HG02885 (cell line): ENCODE measurements at regions not wholly inside any gene's neighbourhood (a gene's known extent, or its start where the extent isn't known, plus 50 kb on each side); places are given as distances from the start of the nearest gene placed in this dataset.

ENCODE experiments used
- ATAC-seq: cut with Tn5 transposase; IDR thresholded peaks from one replicate; pipeline ENCODE4 v1.9.1; 2021; ENCODE audit warnings: mild to moderate bottlenecking; ENCODE audit not compliant: unreplicated experiment, poor library complexity

DNA sequence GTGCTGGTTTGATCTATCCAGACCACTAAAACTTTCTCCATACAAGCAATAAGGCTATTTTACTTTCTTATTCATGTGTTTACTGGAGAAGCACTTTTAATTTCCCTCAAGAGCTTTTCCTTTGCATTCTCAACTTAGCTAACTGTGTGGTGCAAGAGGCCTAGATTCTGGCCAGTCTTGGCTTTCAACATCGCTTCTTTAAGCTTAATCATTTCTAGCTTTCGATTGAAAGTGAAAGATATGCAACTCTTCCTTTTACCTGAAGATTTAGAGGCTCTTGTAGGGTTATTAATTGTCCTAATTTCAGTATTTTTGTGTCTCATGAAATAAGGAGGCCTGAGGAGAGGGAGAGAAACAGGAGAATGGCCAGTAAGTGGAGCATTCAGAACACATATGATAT lies 234.8 kb upstream of the GADL1 start:
- no peak for ATAC-seq

DNA sequence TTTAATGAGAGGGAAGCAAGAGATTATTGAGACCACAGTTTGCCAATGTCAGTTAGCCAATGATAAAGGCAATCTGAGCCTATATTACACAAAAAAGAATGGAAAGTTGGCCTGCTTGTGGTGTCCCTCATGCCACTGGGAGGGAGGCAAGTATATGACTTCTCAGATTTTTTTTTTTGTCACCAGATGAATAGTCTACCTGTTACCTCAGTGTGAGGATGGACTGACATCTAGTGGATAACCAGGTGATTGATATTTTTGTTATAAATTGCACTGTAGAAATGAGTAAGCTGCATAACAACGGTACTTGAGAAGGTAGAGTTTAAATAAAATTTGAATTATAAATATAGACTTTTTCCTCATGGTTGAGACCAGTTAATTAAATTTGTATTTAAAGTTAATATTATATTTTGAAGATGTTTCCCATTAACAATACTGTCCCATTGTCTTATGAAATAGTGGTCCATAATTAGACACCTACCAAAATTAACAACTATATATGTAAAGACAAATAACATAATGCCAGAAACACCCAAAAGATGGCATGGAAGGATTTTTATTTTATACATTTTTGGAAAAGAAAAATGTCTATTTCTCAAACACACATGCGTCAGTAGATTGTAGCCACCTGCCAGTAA lies 237.8 kb upstream of the GADL1 start:
- ATAC-seq: peak; percentile 76

DNA sequence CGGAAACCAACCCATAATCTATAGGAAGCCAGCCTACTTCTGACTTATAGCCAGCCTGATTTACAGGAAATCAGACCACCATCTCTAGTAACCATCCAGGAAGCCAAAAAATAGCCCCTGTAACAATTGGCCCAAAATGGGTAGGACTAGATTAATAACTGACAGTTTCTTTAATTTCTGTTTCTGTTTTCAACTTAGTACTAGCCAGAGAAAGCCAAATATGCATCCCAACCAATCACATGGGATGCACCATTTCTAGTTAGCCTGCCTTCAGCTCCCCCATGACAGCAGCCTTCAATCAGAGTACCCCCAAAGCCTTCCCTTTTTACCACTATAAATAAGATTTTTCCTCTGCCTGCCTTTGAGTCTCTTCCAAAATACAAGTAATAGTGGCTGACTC lies 239.1 kb upstream of the GADL1 start:
- no peak for ATAC-seq

DNA sequence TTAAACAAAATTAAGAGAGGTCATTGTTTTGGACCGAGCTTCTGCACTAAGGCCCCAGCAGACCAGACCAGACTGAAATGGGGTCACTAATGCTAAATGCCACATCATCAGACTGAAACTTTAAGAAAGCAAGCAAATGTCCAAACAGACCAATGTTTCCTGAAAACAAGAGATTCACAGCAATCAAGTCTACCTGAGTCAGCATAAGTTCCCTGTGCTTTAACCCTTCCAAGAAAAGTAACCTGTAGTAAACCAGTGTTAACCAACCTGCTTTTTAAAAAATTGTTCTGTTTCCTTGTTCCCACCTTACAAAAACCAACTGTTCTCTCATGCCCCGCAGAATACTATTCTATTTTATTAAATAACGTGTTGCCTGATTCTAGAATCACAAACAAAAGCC lies 241.1 kb upstream of the GADL1 start:
- no peak for ATAC-seq

DNA sequence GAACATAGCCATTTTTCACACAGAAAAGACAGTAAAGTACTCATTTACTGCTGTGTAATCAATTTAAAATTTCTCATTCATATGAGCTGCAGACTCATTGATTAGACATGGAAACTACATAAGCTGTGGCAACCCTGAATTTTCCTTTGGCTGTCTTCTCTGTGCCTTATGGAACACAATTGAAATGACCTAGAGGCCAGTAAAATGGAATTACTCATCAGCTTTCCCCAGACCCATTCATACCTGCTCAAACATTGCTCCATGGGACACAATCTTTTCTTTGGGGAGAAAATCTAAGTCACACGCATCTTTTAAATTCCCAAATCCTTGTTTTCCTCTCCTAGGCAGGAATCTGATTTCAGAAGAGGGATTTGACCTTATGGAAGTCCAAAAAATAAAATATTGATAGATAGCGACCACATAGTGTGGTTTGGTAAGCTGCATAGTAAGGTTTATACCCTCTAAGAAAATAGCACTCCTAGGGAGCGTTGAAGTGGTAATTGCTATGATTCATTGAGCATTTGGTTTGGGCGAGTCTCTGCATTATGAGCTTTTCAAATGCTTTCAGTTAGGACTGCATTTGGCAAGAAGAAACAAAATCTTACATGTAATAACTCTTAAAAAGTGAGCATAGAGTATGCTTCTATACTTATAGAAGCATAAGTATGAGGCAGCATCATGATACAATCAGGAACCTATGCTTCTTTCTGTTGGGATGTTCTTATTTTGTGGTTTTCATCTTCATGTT lies 243.4 kb upstream of the GADL1 start:
- no peak for ATAC-seq

DNA sequence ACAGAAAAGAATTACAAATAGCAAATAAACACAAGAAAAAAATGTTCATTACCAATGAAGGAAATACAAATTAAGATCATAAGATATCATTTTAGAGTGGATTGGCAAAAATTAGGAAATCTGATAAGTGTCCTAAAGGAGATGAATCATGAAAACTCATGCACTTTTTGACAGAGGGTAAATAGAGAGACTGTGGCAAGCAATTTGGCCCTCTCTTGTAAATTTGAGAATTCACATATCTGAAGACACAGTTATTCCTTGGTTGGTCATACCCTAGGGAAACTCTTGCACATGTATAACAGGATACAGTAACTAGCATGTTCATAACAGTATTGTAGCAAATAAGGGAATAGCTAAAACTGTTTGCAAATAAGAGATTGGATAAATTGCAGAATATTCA lies 246.0 kb upstream of the GADL1 start:
- ATAC-seq: no peak

DNA sequence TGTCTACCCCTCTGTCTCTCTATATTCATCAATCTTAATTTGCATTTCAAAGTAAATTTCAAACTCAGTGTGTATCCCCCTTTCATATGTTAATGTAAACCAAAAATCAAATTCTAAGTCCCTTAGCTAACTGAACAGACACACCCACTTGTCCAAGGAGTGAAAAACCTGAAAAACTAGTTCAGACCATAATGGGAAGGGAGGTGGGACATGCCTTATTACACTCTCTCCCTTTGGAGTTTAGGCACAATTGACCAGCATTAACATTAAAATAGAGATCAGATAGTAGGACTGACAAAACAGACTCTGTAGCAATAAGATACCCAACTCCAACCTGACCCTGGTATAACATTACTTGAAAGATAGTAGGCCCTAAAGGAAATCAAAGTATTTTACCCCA lies 247.7 kb upstream of the GADL1 start:
- no peak for ATAC-seq

DNA sequence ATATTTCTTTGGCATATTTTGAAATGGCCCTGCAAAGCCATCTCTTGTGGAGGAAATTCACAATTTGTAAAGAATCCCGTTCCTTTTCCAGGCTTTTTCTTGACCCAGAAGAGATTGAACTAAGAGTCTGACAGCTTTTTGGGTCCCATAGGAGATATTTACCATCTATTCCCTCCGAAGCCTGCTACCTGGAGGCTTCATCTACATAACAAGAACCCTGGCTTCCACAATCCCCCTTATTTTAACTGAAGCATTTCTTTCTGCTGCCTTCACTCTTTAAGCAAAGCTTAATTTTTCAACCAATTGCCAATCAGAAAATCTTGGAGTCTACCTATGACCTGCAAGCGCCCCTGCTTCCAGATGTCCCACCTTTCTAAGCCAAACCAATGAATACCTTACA lies 248.1 kb upstream of the GADL1 start:
- ATAC-seq: no peak

DNA sequence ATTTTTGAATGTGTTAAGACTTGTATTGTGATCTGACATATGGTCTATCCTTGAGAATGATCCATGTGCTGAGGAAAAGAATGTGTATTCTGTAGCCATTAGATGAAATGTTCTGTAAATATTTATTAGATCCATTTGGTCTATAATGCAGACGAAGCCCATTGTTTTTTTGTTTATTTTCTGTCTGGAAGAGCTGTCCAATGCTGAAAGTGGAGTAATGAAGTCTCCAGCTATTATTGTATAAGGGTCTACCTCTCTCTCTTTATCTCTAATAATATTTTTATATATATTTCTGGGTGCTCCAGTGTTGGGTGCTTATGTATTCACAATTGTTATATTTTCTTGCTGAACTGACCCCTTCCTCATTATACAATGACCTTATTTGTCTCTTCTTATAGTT lies 250.6 kb upstream of the GADL1 start:
- ATAC-seq: no peak

DNA sequence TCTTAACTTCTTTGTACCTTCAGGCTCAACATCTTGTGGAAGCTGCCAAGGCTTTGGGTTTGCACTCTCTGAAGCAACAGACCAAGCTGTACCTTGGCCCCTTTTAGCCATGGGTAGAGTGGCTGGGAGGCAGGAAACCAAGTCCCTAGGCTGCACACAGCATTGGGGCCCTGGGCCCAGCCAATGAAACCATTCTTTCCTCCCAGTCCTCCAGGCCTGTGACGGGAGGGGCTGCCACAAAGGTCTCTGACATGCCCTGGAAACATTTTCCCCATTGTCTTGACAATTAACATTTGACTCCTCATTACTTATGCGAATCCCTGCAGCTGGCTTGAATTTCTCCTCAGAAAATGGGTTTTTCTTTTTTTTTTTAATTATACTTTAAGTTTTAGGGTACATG lies 253.1 kb upstream of the GADL1 start:
- ATAC-seq: no peak

DNA sequence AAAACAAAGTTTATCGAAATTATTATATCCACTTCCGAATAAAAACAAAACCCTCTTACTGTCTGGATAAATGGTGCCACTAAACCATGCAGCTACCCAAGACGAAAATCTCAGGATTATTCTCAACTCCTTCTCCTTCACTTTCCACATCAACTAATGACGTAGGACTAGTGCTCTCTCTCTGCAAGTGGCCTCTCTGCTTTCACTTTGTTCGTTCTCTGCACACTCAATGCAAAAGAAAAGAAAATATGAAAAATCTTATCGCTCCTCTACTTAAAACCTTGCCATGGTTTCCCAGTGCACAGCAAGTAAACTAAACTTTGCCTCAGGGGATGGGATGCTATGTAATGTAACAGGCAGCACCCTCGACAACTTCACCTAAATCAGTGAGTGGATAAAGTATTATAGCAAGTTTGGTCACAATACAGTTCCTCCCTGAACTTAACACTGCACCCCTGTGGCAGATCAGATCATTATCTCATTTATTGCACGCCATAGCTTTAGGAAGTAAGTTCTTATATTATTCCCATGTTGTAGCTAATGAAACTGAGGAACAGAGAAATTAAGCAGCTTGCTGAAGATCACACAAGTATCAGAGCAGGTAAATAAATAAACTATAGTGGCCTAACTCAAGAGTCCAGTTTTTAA lies 262.7 kb upstream of the GADL1 start:
- no peak for ATAC-seq

DNA sequence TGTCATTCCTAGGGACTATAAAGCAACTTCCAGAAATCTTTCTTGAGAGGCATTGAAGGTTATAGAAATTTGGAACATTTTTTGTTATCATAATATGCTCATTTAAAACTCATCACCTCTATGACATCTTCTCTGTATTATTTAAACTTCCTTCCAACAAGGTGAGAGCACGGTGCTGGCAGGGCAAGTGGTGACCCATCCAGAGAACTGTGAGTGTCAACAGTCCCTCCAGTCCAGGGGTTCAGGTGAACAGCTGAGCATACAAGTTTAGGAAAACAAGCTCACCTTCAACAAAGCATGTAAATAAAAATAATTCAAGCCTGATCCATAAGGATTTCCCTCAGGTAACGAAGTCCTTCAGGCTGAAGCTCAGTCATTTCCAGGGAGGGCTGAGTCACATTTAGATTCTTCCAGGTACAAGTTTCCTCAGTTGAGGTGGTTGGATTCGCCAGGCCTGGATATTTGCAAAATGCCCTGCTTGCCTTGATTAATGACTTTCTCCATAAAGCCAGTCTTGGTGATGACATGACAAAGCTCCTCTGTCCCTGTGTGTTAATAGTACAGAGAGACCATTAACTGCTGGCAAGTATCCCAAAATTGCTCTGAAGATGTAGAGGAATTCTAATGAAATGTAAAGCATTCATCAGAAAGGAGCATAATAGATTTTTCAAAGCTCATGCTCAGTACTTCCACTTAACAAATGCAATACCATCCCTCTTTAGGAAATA lies 263.6 kb upstream of the GADL1 start:
- ATAC-seq: no peak

DNA sequence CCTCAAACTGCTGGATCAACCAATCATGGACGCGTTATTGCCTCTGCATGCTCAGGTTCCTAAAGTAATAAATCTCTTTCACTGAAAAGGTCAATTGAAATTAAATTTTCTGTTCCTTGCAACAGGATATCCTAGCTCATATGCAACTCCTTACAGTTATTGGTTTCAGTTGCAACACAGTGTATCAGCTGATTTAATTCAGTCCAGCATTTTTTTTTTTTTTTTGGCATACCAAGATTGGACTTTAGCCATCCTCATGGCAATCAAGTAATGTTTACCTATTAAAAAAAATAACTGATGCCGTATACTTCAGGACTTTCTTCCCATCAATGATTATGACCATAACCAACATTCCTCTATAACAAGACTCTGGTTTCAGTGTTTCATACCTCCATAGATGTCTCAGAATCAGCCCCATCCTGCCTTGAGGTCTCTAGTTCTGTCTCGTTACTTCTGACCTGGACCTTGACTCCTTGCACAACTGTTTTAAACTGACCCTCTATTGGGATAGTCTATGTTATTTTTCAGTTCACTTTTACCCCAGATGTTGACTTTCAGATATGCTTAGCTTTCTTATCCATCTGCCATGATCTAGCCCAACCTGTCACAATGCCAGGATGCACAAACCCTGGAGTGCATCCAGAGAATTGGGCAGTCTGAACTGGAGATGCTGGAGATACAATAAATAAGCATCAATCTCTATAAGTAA lies 265.0 kb upstream of the GADL1 start:
- no peak for ATAC-seq

DNA sequence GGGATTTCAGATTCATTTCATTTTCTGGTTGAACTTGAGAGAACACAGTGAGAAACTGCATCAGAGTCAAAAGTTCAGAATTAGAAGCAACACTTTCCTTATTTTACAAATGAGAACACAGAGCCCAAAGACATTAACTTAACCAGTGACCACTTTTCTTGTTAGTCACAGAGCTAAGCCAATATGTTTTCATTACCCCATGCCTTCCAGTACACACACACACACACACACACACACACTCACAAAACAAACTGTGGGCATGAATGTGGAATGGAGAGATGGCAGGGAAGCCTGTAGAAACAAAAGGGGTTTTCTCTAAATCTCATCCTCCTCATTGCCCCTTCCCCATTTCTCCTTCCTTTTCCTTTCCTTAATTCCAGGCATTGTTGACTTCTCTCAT lies 267.4 kb upstream of the GADL1 start:
- ATAC-seq: no peak

DNA sequence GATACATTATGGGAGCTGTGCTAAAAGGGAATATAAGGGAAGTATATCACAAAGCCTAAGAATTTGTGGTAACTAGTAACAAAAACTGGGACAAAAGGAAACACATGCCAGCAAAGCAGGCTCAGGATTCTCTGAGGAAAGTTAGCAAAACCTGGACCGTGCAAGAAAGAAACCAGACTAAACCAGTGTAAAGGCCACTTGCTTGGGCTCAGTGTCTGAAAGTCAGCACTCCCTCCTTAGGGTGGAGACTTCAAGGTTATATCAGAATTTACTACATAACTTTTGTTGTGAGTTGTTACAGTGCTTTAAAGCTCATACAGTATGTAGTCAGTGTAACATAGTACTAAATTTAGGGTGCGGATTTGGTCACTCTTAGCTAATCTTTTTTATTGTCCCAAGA lies 269.9 kb upstream of the GADL1 start:
- ATAC-seq: no peak

DNA sequence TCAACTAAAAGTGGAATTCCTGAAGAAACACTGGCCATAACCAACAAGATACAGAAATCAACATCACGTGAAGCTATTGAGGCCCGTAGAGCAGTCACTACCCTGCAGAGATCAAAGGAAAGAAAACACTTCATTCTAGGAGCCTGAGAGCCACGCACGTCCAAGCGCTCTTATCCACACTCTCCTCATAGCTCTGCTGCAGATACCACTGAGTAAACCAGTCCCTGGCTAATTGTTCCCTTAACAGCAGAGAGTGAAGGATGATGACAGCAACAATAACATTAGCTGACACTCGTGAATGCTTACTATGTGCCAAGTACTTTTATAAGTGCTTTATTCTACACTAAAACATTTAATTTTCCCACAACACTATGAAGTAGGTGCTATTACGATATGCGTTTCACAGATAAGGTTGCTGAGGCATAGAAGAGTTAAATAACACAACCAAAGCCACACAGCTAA lies 271.0 kb upstream of the GADL1 start:
- ATAC-seq: no peak

DNA sequence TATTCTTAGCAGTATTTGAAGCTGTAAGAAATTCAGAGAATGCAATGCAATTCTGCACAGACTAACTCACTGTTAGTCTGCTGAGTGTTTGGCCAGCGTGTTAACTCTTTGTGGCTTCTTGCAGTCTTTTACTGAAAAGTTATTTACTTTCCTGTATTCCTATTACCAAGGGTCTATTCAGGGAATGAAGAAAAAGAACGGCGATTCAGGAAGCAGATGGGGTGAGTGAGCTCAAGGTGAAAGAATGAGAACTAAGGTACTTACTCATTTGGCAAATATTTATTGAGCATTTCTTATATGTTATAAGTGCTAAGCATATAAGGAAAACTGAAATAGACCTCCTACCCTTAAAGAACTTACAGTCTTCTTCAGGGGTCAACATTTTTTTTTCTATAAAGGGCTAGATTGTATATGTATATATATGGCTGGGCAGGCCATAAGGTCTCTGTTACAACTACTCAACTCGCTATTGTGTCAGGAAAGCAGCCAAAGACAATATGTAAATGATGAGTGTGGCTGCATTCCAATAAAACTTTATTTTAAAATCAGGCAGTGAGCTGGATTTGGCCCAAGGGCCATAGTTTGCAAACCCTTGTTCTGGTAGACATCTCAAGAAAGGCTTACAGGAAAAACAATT lies 271.9 kb upstream of the GADL1 start:
- no peak for ATAC-seq

DNA sequence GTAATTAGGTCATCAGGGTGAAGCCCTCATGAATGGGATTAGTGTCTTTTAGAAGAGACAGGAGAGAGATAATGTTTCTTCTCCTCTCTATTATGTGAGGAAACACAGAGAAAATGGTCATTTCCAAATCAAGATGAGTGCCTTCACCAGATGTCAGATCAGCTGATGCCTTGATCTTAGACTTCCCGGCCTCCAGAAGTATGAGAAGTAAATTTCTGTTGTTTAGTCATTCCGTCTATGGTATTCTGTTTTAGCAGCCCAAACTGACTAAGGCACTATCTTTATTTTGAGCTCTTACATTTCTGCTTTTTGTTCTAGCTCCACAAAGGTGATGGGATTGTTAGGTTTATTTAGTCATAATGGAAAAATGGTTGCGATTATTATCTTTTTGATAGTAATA lies 273.2 kb upstream of the GADL1 start:
- no peak for ATAC-seq

DNA sequence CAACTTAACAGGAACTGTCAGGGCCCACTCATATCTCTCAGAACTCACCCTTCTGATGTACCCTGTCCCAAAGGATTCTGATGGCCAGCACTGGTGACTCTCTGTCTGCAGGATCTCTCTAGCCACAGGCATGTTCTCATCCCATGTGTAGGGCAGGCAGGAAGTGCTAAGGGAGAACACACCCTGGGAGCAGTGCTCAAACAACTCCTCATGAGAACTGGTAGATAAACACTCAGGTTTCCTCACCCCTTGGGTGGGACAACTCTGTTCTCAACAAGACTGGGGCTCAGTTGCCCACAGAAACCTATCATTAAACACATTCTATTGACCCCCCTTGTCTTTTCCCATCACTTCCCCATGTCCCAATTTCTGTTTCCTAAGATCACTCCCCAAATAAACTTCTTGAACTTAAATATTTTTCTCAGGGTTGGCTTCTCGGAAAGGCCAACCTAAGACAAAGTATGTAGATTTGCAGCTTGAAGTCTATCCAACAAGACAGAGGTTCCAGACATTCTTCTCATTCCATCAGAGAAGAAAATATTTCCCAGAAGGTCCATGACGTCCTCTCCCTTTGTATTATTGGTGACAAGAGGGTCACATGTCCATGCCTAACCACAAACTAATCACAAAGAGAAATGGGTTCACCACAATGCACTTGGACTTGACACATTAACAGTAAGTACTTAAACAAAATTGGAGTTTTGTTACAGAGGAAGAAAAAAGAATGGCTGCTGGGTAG lies 276.6 kb upstream of the GADL1 start:
- ATAC-seq: no peak
